Ascending aorta (tissue), 2 donors: ENCODE measurements at regions not wholly inside any gene's neighbourhood (a gene's known extent, or its start where the extent isn't known, plus 50 kb on each side); places are given as distances from the start of the nearest gene placed in this dataset.

Experiments used
- DNase-seq, 2 donors: peaks; one replicate each; pipeline ENCODE4 v3.0.0-alpha.2; 2019; ENCODE audit warnings: low spot score in 2 of 2
- H3K27ac ChIP-seq, 2 donors: fragments of 200-600 bp; sonication (generic); one replicate each; pipeline ENCODE4 v1.5.1; 2016 to 2017; ENCODE audit warnings: mild to moderate bottlenecking in 1 of 2
- H3K27me3 ChIP-seq: fragments of 200-600 bp; sonication (generic); one replicate; pipeline ENCODE4 v1.5.1; 2017
- H3K36me3 ChIP-seq, 2 donors: fragments of 200-600 bp; sonication (generic); one replicate each; pipeline ENCODE4 v1.5.1; 2016
- H3K4me1 ChIP-seq, 2 donors: fragments of 200-600 bp; sonication (generic); one replicate each; pipeline ENCODE4 v1.5.1; 2016 to 2017; ENCODE audit warnings: mild to moderate bottlenecking in 1 of 2
- H3K4me3 ChIP-seq, 2 donors: fragments of 200-600 bp; sonication (generic); one replicate each; pipeline ENCODE4 v1.5.1; 2016 to 2017; ENCODE audit warnings: mild to moderate bottlenecking in 1 of 2
- H3K9me3 ChIP-seq, 2 donors: fragments of 200-600 bp; sonication (generic); one replicate each; pipeline ENCODE4 v1.5.1; 2016
- intact Hi-C: fragments of 100-400 bp; cut with DNase I; formaldehyde crosslinking; loops from one replicate; pipeline ENCODE4 v1.15.1; 2023
- TF ChIP-seq, protein P1 (sequence below), 3 experiments: fragments of 200-600 bp in 2 of 3; fragments of 450-650 bp in 1 of 3; sonication (generic) in 2 of 3; IDR thresholded peaks; one replicate each; pipeline ENCODE4 v1.5.1; 2016 to 2019; ENCODE audit warnings: antibody characterized with exemption in 3 of 3, mild to moderate bottlenecking in 1 of 3, moderate library complexity in 1 of 3

DNA sequence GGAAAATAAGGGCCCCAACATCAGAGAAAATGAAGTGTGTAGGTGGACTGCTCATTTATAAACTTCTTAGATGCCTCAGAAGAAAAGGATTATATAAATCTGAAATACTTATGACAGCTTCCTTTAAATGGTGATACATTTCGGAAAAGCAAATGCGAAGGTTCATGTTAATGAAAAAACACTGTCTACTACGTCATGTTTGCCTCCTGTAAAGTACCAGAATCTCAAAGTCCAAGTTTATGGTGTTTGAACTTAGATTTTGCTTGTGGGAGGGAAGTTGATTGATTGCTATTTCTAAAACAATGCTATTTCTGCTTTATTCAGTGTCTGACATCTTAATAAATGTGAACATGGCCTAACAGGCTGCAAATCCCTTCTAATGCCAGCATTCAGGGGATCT, 514.6 kb downstream of the ZNF608 start:
- intact Hi-C loops = no loop called here

DNA sequence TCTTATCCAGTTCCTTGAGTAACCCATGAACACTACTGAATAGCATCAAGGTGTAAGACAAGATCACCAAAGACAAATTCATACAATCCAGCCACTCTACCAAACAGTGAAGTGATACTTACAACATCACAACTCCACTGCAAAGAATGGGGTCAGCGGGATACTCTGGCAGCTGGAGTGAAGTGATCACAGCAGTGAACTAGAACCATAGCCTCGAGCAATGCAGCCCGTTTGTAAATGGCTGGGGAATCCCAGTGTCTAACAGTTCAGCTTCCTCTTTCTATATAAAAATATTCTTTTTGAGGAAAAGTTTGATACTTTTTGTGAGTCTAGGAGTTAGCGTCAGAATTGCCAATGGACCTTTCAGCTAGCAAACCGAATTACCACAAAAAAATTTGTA, 515.2 kb downstream of the ZNF608 start:
- Histone ChIP-seq H3K27ac (no peak overlapping the region), H3K27me3 (no peaks in the 10 kb centered on the region), H3K4me3 (no peak overlapping the region), H3K9me3 (no peaks in the 10 kb centered on the region), H3K36me3 (no peaks in the 10 kb centered on the region), H3K4me1 (no peaks in the 10 kb centered on the region)
- no peak for DNase-seq
- TF ChIP-seq, protein P1, sequence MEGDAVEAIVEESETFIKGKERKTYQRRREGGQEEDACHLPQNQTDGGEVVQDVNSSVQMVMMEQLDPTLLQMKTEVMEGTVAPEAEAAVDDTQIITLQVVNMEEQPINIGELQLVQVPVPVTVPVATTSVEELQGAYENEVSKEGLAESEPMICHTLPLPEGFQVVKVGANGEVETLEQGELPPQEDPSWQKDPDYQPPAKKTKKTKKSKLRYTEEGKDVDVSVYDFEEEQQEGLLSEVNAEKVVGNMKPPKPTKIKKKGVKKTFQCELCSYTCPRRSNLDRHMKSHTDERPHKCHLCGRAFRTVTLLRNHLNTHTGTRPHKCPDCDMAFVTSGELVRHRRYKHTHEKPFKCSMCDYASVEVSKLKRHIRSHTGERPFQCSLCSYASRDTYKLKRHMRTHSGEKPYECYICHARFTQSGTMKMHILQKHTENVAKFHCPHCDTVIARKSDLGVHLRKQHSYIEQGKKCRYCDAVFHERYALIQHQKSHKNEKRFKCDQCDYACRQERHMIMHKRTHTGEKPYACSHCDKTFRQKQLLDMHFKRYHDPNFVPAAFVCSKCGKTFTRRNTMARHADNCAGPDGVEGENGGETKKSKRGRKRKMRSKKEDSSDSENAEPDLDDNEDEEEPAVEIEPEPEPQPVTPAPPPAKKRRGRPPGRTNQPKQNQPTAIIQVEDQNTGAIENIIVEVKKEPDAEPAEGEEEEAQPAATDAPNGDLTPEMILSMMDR (IDR thresholded peaks at IDR 0.05) = no peak
- intact Hi-C loops = no loop called here

More for the DNA sequence above, 514.6 kb downstream of the ZNF608 start:
- no peaks in the 10 kb centered on the region for H3K36me3 ChIP-seq
- TF ChIP-seq, protein P1 (IDR thresholded peaks at IDR 0.05) = no peak
- no peak for DNase-seq
- no peak overlapping the region for H3K27ac ChIP-seq
- no peaks in the 10 kb centered on the region for H3K27me3 ChIP-seq
- no peak overlapping the region for H3K4me3 ChIP-seq
- no peaks in the 10 kb centered on the region for H3K9me3 ChIP-seq
- H3K4me1 ChIP-seq = no peaks in the 10 kb centered on the region

DNA sequence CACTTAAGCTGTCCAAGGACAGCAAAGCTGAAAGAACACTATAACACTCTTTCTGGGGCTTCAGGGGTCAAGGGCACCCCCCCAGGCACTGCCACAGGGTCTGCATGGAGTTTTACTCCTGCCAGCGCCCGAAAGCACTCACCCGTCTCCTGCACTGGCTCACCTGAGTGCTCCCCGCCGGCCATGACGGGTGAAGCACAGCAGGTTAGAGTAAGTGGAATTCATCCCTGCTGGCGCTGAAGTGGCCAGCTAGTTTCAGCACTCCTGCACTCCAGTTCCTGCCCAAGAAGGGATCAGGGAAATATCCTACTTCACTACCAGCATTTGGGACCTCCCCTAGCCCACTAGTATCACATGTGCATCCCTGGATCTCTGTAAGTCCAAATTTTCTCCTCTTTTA, 516.0 kb downstream of the ZNF608 start:
- DNase-seq = no peak
- Histone ChIP-seq H3K9me3 (no peaks in the 10 kb centered on the region), H3K36me3 (no peaks in the 10 kb centered on the region), H3K4me3 (no peak overlapping the region), H3K4me1 (no peaks in the 10 kb centered on the region), H3K27me3 (no peaks in the 10 kb centered on the region), H3K27ac (no peak overlapping the region)
- TF ChIP-seq, protein P1 (IDR thresholded peaks at IDR 0.05) = no peak
- intact Hi-C loops = no loop called here

DNA sequence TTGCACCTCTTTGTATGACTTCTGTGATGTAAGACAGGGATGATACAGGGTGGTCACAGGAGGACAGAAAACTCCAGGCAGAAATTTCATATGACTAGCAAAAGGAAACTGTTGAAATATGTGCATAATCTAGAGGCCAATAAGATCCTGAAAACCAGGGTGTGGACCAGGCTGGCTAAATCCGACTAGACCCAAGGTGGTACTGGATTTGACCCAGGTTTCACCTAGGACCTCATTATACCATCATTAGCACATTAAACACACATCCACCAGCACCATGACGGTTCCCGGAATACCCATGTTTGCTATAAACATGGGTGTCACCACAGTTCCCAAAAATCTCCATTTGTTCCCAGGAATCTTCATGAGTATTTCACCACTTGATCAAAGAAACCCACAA, 517.1 kb downstream of the ZNF608 start:
- intact Hi-C loops = no loop called here
- H3K27me3 ChIP-seq = no peaks in the 10 kb centered on the region
- no peak overlapping the region for H3K4me3 ChIP-seq
- DNase-seq = no peak
- no peaks in the 10 kb centered on the region for H3K4me1 ChIP-seq
- H3K9me3 ChIP-seq = no peaks in the 10 kb centered on the region
- no peak overlapping the region for H3K27ac ChIP-seq
- TF ChIP-seq, protein P1 (IDR thresholded peaks at IDR 0.05) = no peak
- no peaks in the 10 kb centered on the region for H3K36me3 ChIP-seq

DNA sequence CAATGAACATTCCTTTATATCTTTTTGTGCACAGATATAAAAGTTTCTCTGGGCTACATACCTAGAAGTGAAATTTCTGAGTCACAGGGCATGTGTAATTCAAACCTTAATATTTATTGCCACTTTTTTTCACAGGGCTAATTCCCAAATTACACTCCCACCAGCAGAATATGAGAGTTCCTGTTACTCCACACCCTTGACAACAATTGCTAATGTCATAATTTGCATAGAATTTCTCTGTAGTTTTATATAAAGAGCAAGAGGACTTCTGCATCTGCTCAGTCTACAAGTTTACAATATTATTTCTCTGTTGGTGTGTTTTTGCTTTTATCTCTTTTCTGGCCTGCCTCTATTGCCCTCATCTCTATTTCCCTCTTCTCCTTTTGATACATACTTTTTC, 518.5 kb downstream of the ZNF608 start:
- intact Hi-C loops = no loop called here

More for the DNA sequence above, 518.5 kb downstream of the ZNF608 start:
- no peaks in the 10 kb centered on the region for H3K27me3 ChIP-seq
- no peaks in the 10 kb centered on the region for H3K36me3 ChIP-seq
- no peak overlapping the region for H3K27ac ChIP-seq
- TF ChIP-seq, protein P1 (IDR thresholded peaks at IDR 0.05) = no peak
- DNase-seq = no peak
- no peaks in the 10 kb centered on the region for H3K9me3 ChIP-seq
- H3K4me1 ChIP-seq = no peaks in the 10 kb centered on the region
- H3K4me3 ChIP-seq = no peak overlapping the region
